PFSK-1 (cell line): ENCODE measurements at regions not wholly inside any gene's neighbourhood (a gene's known extent, or its start where the extent isn't known, plus 50 kb on each side); places are given as distances from the start of the nearest gene placed in this dataset.

ENCODE experiments used
- FOXP2 ChIP-seq: optimal IDR thresholded peaks from 2 replicates; pipeline ENCODE3; 2011; ENCODE audit warnings: borderline replicate concordance, control low read depth, inconsistent platforms; ENCODE audit not compliant: insufficient read depth; ENCODE audit errors: extremely low read length, extremely low read depth
- POLR2AphosphoS5 ChIP-seq: IDR thresholded peaks from 2 replicates; pipeline ENCODE4 v1.6.1; 2012; ENCODE audit warnings: low read depth, mild to moderate bottlenecking, control low read depth, low read length, moderate library complexity
- SIN3A ChIP-seq: IDR thresholded peaks from 2 replicates; pipeline ENCODE4 v1.6.1; 2012; ENCODE audit warnings: mild to moderate bottlenecking, low read length, moderate library complexity, borderline replicate concordance; ENCODE audit not compliant: insufficient read depth
- TAF1 ChIP-seq: IDR thresholded peaks from 2 replicates; pipeline ENCODE4 v1.6.1; 2012; ENCODE audit warnings: low read length, control low read depth, borderline replicate concordance; ENCODE audit not compliant: insufficient read depth
- TF ChIP-seq, protein P1 (sequence below), 2 experiments: IDR thresholded peaks; 2 replicates each; pipeline versions ENCODE4 v1.6.1 to v1.8.0; 2011 to 2012; ENCODE audit warnings: low read depth in 2 of 2, low read length in 2 of 2, control low read depth in 1 of 2, inconsistent platforms in 1 of 2, mild to moderate bottlenecking in 1 of 2, moderate library complexity in 1 of 2; ENCODE audit not compliant: insufficient read depth in 1 of 2

DNA sequence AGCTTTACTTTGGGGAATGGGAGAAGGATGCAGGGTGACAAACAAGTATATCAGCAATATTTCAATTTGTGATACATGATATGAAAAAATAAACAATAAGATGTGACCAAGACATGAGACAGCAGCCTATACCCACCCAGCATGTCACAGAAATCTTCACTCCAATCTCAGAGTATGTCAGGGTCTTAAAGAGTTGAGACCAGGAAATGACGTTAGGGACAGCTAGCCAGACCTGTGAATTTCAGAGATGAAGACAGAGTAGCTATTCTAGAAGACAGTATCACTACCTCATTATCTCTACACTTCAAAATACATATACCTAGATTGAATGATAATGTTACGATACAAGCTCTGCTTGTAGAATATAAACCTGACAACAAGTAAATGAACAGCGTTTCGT is 282.8 kb downstream of the ZEB2 start:
- TF ChIP-seq POLR2AphosphoS5 (no peak), TAF1 (no peak), SIN3A (no peak), FOXP2 (no peak)
- TF ChIP-seq, protein P1, sequence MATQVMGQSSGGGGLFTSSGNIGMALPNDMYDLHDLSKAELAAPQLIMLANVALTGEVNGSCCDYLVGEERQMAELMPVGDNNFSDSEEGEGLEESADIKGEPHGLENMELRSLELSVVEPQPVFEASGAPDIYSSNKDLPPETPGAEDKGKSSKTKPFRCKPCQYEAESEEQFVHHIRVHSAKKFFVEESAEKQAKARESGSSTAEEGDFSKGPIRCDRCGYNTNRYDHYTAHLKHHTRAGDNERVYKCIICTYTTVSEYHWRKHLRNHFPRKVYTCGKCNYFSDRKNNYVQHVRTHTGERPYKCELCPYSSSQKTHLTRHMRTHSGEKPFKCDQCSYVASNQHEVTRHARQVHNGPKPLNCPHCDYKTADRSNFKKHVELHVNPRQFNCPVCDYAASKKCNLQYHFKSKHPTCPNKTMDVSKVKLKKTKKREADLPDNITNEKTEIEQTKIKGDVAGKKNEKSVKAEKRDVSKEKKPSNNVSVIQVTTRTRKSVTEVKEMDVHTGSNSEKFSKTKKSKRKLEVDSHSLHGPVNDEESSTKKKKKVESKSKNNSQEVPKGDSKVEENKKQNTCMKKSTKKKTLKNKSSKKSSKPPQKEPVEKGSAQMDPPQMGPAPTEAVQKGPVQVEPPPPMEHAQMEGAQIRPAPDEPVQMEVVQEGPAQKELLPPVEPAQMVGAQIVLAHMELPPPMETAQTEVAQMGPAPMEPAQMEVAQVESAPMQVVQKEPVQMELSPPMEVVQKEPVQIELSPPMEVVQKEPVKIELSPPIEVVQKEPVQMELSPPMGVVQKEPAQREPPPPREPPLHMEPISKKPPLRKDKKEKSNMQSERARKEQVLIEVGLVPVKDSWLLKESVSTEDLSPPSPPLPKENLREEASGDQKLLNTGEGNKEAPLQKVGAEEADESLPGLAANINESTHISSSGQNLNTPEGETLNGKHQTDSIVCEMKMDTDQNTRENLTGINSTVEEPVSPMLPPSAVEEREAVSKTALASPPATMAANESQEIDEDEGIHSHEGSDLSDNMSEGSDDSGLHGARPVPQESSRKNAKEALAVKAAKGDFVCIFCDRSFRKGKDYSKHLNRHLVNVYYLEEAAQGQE (IDR thresholded peaks at IDR 0.05; ENCODE audit: insufficient read depth in 1 of 2, low read depth in 2 of 2, low read length in 2 of 2): no peak
